ENCODE measurements at regions not wholly inside any gene's neighbourhood (a gene's known extent, or its start where the extent isn't known, plus 50 kb on each side); places are given as distances from the start of the nearest gene placed in this dataset.

DNA sequence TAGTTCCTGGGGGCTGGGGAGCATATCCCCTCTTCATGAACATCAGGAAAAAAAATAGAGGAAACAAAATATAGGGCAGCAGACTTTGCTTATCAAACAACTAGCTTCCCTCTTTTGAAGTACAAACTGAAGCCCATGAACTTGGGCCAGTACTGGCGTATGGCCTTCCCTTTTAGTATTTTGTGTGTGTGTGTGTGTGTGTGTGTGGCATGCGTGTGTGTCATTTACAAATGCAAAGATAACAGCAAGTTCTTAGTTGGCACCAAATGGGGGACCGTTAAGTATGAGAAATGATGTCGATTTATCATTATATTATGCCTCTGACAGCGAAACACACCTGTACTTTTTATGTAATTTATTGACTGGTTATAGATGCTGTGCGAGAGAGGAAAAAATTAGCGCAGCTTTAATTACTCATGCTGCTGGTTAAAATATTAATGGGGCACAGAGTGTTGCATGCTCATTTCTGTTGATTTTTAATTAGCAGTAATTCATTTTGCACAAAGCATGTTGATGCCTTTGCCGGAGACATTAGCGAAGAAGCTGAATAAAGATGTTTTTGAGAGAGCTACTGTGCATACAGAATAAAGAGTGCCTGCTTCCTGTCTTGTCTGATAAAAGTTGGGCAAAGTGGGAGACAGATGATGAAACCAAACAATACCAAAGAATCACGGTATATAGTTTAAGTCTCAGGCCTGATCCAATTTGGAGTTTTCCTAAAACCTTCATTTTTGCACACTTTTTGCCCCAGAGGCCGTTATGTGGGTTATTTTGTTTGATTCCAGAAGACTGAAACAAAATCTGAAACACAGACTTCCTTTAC lies 297.1 kb downstream of the SATB1 start:
- peaks cover 10 to 17% of the 10 kb centered on the region in 2 donors for H3K4me1 ChIP-seq (ENCODE audit: control insufficient read depth in 2 of 2, insufficient read depth in 2 of 2, low read length in 2 of 2)
- no peak overlapping the region for H3K4me3 ChIP-seq (ENCODE audit: low read length in 2 of 2)
- whole genome bisulfite sequencing = 65% methylated on average over 11 of the region's 11 CpGs
- no peaks in the 10 kb centered on the region for H3K27me3 ChIP-seq (ENCODE audit: control insufficient read depth in 2 of 2, insufficient read depth in 1 of 2, low read length in 1 of 2)
- H3K36me3 ChIP-seq (ENCODE audit: control insufficient read depth in 2 of 2, insufficient read depth in 2 of 2, low read length in 1 of 2) = no peaks in the 10 kb centered on the region
- H3K27ac ChIP-seq (ENCODE audit: low read depth in 1 of 2, low read length in 1 of 2) = no peak overlapping the region
- H3K9me3 ChIP-seq (ENCODE audit: control insufficient read depth in 2 of 2, insufficient read depth in 1 of 2, low read length in 1 of 2) = no peaks in the 10 kb centered on the region
- DNase-seq (ENCODE audit: low read depth in 6 of 9, low spot score in 9 of 9) = peak in 1 of 9 donors; percentile 15

GRCh38 chr3:18127174-18127858 lies 297.8 kb downstream of the SATB1 start:
- WGBS = 17% methylated on average over 3 of the region's 3 CpGs
- peak in 2 of 9 donors; percentile 13 to 52 for DNase-seq (ENCODE audit: low read depth in 6 of 9, low spot score in 9 of 9)
- Histone ChIP-seq H3K27ac (ENCODE audit: low read depth in 1 of 2, low read length in 1 of 2) (no peak overlapping the region), H3K4me3 (ENCODE audit: low read length in 2 of 2) (no peak overlapping the region), H3K9me3 (ENCODE audit: control insufficient read depth in 2 of 2, insufficient read depth in 1 of 2, low read length in 1 of 2) (no peaks in the 10 kb centered on the region), H3K36me3 (ENCODE audit: control insufficient read depth in 2 of 2, insufficient read depth in 2 of 2, low read length in 1 of 2) (no peaks in the 10 kb centered on the region), H3K4me1 (ENCODE audit: control insufficient read depth in 2 of 2, insufficient read depth in 2 of 2, low read length in 2 of 2) (peaks cover 10 to 17% of the 10 kb centered on the region in 2 donors), H3K27me3 (ENCODE audit: control insufficient read depth in 2 of 2, insufficient read depth in 1 of 2, low read length in 1 of 2) (no peaks in the 10 kb centered on the region)

DNA sequence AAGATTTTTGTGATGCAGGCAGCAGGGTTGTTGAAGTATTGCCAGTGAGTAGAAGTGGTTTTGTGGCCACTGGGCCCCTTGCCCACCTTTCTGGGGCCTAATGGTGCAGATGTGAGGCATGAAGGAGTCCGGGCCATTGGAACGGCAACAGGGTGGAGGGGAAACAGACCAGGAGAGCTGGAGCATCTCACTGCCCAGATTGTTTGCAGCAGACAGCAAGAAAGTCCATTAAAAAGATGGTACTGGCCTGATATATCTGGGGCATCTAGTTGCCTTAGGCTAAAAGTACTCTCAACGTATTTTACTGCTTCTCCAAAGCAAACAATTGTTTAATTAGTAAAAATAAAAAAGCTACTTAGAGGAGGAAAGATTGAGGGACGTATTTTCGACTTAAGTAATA lies 298.4 kb downstream of the SATB1 start:
- Histone ChIP-seq H3K36me3 (ENCODE audit: control insufficient read depth in 2 of 2, insufficient read depth in 2 of 2, low read length in 1 of 2) (no peaks in the 10 kb centered on the region), H3K27ac (ENCODE audit: low read depth in 1 of 2, low read length in 1 of 2) (no peak overlapping the region), H3K27me3 (ENCODE audit: control insufficient read depth in 2 of 2, insufficient read depth in 1 of 2, low read length in 1 of 2) (no peaks in the 10 kb centered on the region), H3K4me3 (ENCODE audit: low read length in 2 of 2) (no peak overlapping the region), H3K4me1 (ENCODE audit: control insufficient read depth in 2 of 2, insufficient read depth in 2 of 2, low read length in 2 of 2) (peaks cover 10 to 17% of the 10 kb centered on the region in 2 donors), H3K9me3 (ENCODE audit: control insufficient read depth in 2 of 2, insufficient read depth in 1 of 2, low read length in 1 of 2) (no peaks in the 10 kb centered on the region)
- no peak for DNase-seq (ENCODE audit: low read depth in 6 of 9, low spot score in 9 of 9)
- 83% methylated on average over 5 of the region's 5 CpGs for WGBS

GRCh38 chr3:18124501-18124900 lies 300.6 kb downstream of the SATB1 start:
- 95% methylated on average over 5 of the region's 5 CpGs for WGBS
- H3K9me3 ChIP-seq (ENCODE audit: control insufficient read depth in 2 of 2, insufficient read depth in 1 of 2, low read length in 1 of 2) = no peaks in the 10 kb centered on the region

DNA sequence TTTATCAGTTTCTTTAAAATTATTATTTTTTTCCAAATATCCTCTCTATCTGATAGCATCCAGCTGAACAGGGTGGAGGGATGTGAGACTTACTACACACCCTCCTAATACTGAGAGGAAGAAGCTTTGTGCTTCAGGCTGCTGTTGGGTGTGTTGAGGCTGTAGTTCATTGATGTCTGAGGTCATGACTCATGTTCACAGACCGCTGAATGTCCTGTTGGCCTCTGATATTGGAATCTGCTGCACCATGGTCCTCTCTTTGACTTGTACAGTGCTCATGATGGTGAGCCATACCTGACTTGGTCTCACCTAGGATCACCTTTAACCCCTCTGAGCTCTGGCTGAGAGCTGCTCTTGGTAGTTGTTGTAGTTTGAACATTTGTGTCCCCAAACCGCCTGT lies 302.9 kb downstream of the SATB1 start:
- Histone ChIP-seq H3K36me3 (ENCODE audit: control insufficient read depth in 2 of 2, insufficient read depth in 2 of 2, low read length in 1 of 2) (no peaks in the 10 kb centered on the region), H3K4me1 (ENCODE audit: control insufficient read depth in 2 of 2, insufficient read depth in 2 of 2, low read length in 2 of 2) (peaks cover 0 to 9% of the 10 kb centered on the region in 2 donors), H3K27me3 (ENCODE audit: control insufficient read depth in 2 of 2, insufficient read depth in 1 of 2, low read length in 1 of 2) (no peaks in the 10 kb centered on the region), H3K9me3 (ENCODE audit: control insufficient read depth in 2 of 2, insufficient read depth in 1 of 2, low read length in 1 of 2) (no peaks in the 10 kb centered on the region), H3K4me3 (ENCODE audit: low read length in 2 of 2) (no peak overlapping the region), H3K27ac (ENCODE audit: low read depth in 1 of 2, low read length in 1 of 2) (no peak overlapping the region)
- no peak for DNase-seq (ENCODE audit: low read depth in 6 of 9, low spot score in 9 of 9)
- WGBS = 95% methylated on average over 2 of the region's 2 CpGs

More at GRCh38 chr3:18124501-18124900, 300.6 kb downstream of the SATB1 start:
- H3K4me1 ChIP-seq (ENCODE audit: control insufficient read depth in 2 of 2, insufficient read depth in 2 of 2, low read length in 2 of 2) = peaks cover 10 to 19% of the 10 kb centered on the region in 2 donors
- H3K4me3 ChIP-seq (ENCODE audit: low read length in 2 of 2) = no peak overlapping the region
- H3K36me3 ChIP-seq (ENCODE audit: control insufficient read depth in 2 of 2, insufficient read depth in 2 of 2, low read length in 1 of 2) = no peaks in the 10 kb centered on the region
- no peak for DNase-seq (ENCODE audit: low read depth in 6 of 9, low spot score in 9 of 9)
- H3K27me3 ChIP-seq (ENCODE audit: control insufficient read depth in 2 of 2, insufficient read depth in 1 of 2, low read length in 1 of 2) = no peaks in the 10 kb centered on the region
- no peak overlapping the region for H3K27ac ChIP-seq (ENCODE audit: low read depth in 1 of 2, low read length in 1 of 2)

DNA sequence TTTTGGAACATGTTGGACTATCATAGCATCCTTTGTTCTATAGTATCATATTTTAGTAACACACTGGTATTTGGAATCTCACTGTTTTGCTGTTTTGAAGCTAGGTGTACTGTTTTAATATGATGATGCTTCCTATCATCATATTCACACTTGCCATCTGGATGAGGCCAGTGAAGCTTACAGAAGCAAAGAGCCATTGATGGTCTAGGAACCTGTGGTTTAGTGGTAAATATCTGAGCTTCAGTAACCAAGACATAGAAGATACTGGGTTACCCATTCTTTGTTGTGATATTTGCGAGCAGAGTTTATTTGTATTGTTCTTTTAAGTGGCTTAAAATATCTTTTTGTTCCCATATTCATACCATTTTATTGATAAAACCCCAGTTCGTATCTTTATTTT lies 304.1 kb downstream of the SATB1 start:
- Histone ChIP-seq H3K36me3 (ENCODE audit: control insufficient read depth in 2 of 2, insufficient read depth in 2 of 2, low read length in 1 of 2) (no peaks in the 10 kb centered on the region), H3K4me3 (ENCODE audit: low read length in 2 of 2) (no peak overlapping the region), H3K27me3 (ENCODE audit: control insufficient read depth in 2 of 2, insufficient read depth in 1 of 2, low read length in 1 of 2) (no peaks in the 10 kb centered on the region), H3K27ac (ENCODE audit: low read depth in 1 of 2, low read length in 1 of 2) (no peak overlapping the region), H3K4me1 (ENCODE audit: control insufficient read depth in 2 of 2, insufficient read depth in 2 of 2, low read length in 2 of 2) (peaks cover 0 to 3% of the 10 kb centered on the region in 2 donors), H3K9me3 (ENCODE audit: control insufficient read depth in 2 of 2, insufficient read depth in 1 of 2, low read length in 1 of 2) (no peaks in the 10 kb centered on the region)
- 39% methylated on average over 2 of the region's 2 CpGs for WGBS
- DNase-seq (ENCODE audit: low read depth in 6 of 9, low spot score in 9 of 9) = peak in 1 of 9 donors; percentile 29

GRCh38 chr3:18119866-18120265 lies 305.3 kb downstream of the SATB1 start:
- no peak for DNase-seq (ENCODE audit: low read depth in 6 of 9, low spot score in 9 of 9)
- H3K27me3 ChIP-seq (ENCODE audit: control insufficient read depth in 2 of 2, insufficient read depth in 1 of 2, low read length in 1 of 2) = no peaks in the 10 kb centered on the region
- no peak overlapping the region for H3K27ac ChIP-seq (ENCODE audit: low read depth in 1 of 2, low read length in 1 of 2)
- no peaks in the 10 kb centered on the region for H3K9me3 ChIP-seq (ENCODE audit: control insufficient read depth in 2 of 2, insufficient read depth in 1 of 2, low read length in 1 of 2)
- 96% methylated on average over 5 of the region's 5 CpGs for WGBS
- H3K36me3 ChIP-seq (ENCODE audit: control insufficient read depth in 2 of 2, insufficient read depth in 2 of 2, low read length in 1 of 2) = no peaks in the 10 kb centered on the region
- H3K4me3 ChIP-seq (ENCODE audit: low read length in 2 of 2) = no peak overlapping the region
- peaks cover 0 to 5% of the 10 kb centered on the region in 2 donors for H3K4me1 ChIP-seq (ENCODE audit: control insufficient read depth in 2 of 2, insufficient read depth in 2 of 2, low read length in 2 of 2)

GRCh38 chr3:18114894-18115293 lies 310.2 kb downstream of the SATB1 start:
- peak overlapping the region in 1 of 2 donors; percentile 18 for H3K27ac ChIP-seq (ENCODE audit: low read depth in 1 of 2, low read length in 1 of 2)
- peaks cover 11 to 25% of the 10 kb centered on the region in 2 donors for H3K4me1 ChIP-seq (ENCODE audit: control insufficient read depth in 2 of 2, insufficient read depth in 2 of 2, low read length in 2 of 2)
- no peaks in the 10 kb centered on the region for H3K9me3 ChIP-seq (ENCODE audit: control insufficient read depth in 2 of 2, insufficient read depth in 1 of 2, low read length in 1 of 2)
- DNase-seq (ENCODE audit: low read depth in 6 of 9, low spot score in 9 of 9) = no peak
- no peak overlapping the region for H3K4me3 ChIP-seq (ENCODE audit: low read length in 2 of 2)
- no peaks in the 10 kb centered on the region for H3K27me3 ChIP-seq (ENCODE audit: control insufficient read depth in 2 of 2, insufficient read depth in 1 of 2, low read length in 1 of 2)
- WGBS = 92% methylated on average over 4 of the region's 4 CpGs
- H3K36me3 ChIP-seq (ENCODE audit: control insufficient read depth in 2 of 2, insufficient read depth in 2 of 2, low read length in 1 of 2) = no peaks in the 10 kb centered on the region

DNA sequence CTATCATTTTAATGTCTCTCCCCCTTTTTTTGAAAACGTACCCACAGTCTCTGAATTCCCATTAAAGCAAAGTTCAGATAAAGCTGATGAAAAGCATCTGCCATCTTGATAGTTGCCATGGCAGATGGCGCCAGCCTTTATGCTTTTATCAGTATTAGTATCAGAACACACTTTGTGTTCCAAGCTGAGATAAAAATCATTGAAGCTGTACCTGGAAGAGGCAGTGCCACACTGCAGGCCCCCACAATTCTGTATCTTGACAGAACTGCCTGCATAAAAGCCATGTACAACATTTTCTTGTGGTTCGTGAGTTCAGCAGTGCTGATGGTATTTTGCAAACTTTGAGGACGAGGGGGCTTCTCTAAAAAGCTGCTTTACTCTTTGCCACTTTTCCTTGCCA lies 311.7 kb downstream of the SATB1 start:
- Histone ChIP-seq H3K27me3 (ENCODE audit: control insufficient read depth in 2 of 2, insufficient read depth in 1 of 2, low read length in 1 of 2) (no peaks in the 10 kb centered on the region), H3K9me3 (ENCODE audit: control insufficient read depth in 2 of 2, insufficient read depth in 1 of 2, low read length in 1 of 2) (no peaks in the 10 kb centered on the region), H3K4me3 (ENCODE audit: low read length in 2 of 2) (no peak overlapping the region), H3K4me1 (ENCODE audit: control insufficient read depth in 2 of 2, insufficient read depth in 2 of 2, low read length in 2 of 2) (peaks cover 11 to 25% of the 10 kb centered on the region in 2 donors), H3K27ac (ENCODE audit: low read depth in 1 of 2, low read length in 1 of 2) (peak overlapping the region in 1 of 2 donors; percentile 67), H3K36me3 (ENCODE audit: control insufficient read depth in 2 of 2, insufficient read depth in 2 of 2, low read length in 1 of 2) (no peaks in the 10 kb centered on the region)
- WGBS = 12% methylated on average over 4 of the region's 4 CpGs
- peak in 3 of 9 donors; percentile 11 to 56 (median 25) for DNase-seq (ENCODE audit: low read depth in 6 of 9, low spot score in 9 of 9)

Measured in thymus (tissue), 11 donors.